Activated CD4-positive, alpha-beta T cell treated with anti-CD3 and anti-CD28 coated beads, Interleukin-2, amount 10 ng/mL, durations not matched to agents 7 days and 5 days (primary cell): ENCODE measurements at regions not wholly inside any gene's neighbourhood (a gene's known extent, or its start where the extent isn't known, plus 50 kb on each side); places are given as distances from the start of the nearest gene placed in this dataset.
"Not testable (repeated sequence)": the region's sequence is repeated elsewhere in the genome, so short reads cannot be mapped to it uniquely, and the experiment has no call there.

Source experiments
- CTCF ChIA-PET: fragments of 350-600 bp; sonication (Branson Sonifier 250); formaldehyde crosslinking; loops from one replicate; lab custom pipeline; 2021; ENCODE audit warnings: antibody characterized with exemption; lab: Charles Lee
- POLR2A ChIA-PET: fragments of 350-600 bp; sonication (Branson Sonifier 250); formaldehyde crosslinking; loops from one replicate; lab custom pipeline; 2021; ENCODE audit warnings: antibody characterized with exemption; lab: Charles Lee
- DNase-seq: peaks from one replicate; pipeline ENCODE4 v3.0.0-alpha.2; 2020
- H3K27ac Mint-ChIP-seq: one replicate; pipeline ENCODE4 v1.8.0; 2021; ENCODE audit warnings: mild to moderate bottlenecking, moderate library complexity, mixed read lengths
- H3K27me3 Mint-ChIP-seq: one replicate; pipeline ENCODE4 v1.8.0; 2021; ENCODE audit warnings: mixed read lengths
- H3K36me3 Mint-ChIP-seq: one replicate; pipeline ENCODE4 v1.8.0; 2021; ENCODE audit warnings: low read depth, mixed read lengths
- H3K4me1 Mint-ChIP-seq: one replicate; pipeline ENCODE4 v1.8.0; 2021; ENCODE audit warnings: mixed read lengths
- H3K4me3 Mint-ChIP-seq: one replicate; pipeline ENCODE4 v1.8.0; 2021; ENCODE audit warnings: mild to moderate bottlenecking, moderate library complexity, mixed read lengths
- H3K9me3 Mint-ChIP-seq: one replicate; pipeline ENCODE4 v1.8.0; 2021; ENCODE audit warnings: mixed read lengths

- CTCF ChIA-PET, result interaction anchor here (1.2 kb wide), 1 partner anchor 14 kb away, joined by 4 read pairs; no protein-coding TSS in a partner anchor
- H3K27me3 Mint-ChIP-seq, result no peaks in the 10 kb centered on the region
Measured at GRCh38 chr1:101185421-101185820, 51.4 kb upstream of the S1PR1 start.

DNA sequence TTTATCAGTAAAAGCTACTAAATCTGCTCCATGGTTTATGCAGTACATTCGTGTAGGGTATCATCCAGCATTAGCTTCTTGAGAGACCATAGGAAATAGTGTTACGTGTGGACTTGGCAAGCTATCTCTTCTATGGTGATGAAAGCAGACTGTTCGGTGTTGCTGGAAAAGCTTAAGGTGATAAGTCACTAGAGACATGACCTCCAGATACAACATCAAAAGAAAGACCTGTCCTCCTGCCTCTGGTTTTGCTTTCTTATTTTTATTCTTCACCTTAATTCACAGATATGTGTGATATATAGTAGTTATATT is 53.5 kb upstream of the S1PR1 start:
- ChIA-PET POLR2A (interaction anchor here (0.5 kb wide), 1 partner anchor 52 kb away, joined by 4 read pairs; no protein-coding TSS in a partner anchor), CTCF (interaction anchor here (0.8 to 2.5 kb wide), 4 partner anchors 11 to 57 kb away, joined by 3 to 16 read pairs (median 6); no protein-coding TSS in a partner anchor)
- H3K36me3 Mint-ChIP-seq, result peaks cover 17% of the 10 kb centered on the region
- no peak for DNase-seq
- H3K4me1 Mint-ChIP-seq, result peaks cover 82% of the 10 kb centered on the region
- no peak overlapping the region for H3K4me3 Mint-ChIP-seq
- H3K27ac Mint-ChIP-seq, result no peak overlapping the region
- H3K9me3 Mint-ChIP-seq, result peaks cover 16% of the 10 kb centered on the region
- no peaks in the 10 kb centered on the region for H3K27me3 Mint-ChIP-seq

More at GRCh38 chr1:101185421-101185820, 51.4 kb upstream of the S1PR1 start:
- H3K4me1 Mint-ChIP-seq, result peaks cover 66% of the 10 kb centered on the region
- no peak for DNase-seq
- POLR2A ChIA-PET, result no interaction called here
- H3K4me3 Mint-ChIP-seq, result no peak overlapping the region
- peaks cover 20% of the 10 kb centered on the region for H3K36me3 Mint-ChIP-seq
- no peak overlapping the region for H3K27ac Mint-ChIP-seq
- H3K9me3 Mint-ChIP-seq, result peaks cover 16% of the 10 kb centered on the region

GRCh38 chr1:101182627-101183387 is 54.0 kb upstream of the S1PR1 start:
- ChIA-PET POLR2A (interaction anchor here (0.5 kb wide), 1 partner anchor 52 kb away, joined by 4 read pairs; no protein-coding TSS in a partner anchor), CTCF (interaction anchor here (0.6 to 2.5 kb wide), 5 partner anchors 11 to 58 kb away, joined by 3 to 16 read pairs (median 4); no protein-coding TSS in a partner anchor)
- DNase-seq, result no peak
- H3K4me1 Mint-ChIP-seq, result peaks cover 81% of the 10 kb centered on the region
- no peak overlapping the region for H3K27ac Mint-ChIP-seq
- H3K27me3 Mint-ChIP-seq, result no peaks in the 10 kb centered on the region
- peaks cover 16% of the 10 kb centered on the region for H3K9me3 Mint-ChIP-seq
- H3K4me3 Mint-ChIP-seq, result no peak overlapping the region
- peaks cover 17% of the 10 kb centered on the region for H3K36me3 Mint-ChIP-seq

- Mint-ChIP-seq H3K27ac (peak overlapping the region; percentile 66), H3K36me3 (peaks cover 15% of the 10 kb centered on the region), H3K9me3 (peaks cover 14% of the 10 kb centered on the region), H3K27me3 (no peaks in the 10 kb centered on the region), H3K4me1 (peaks cover 83% of the 10 kb centered on the region), H3K4me3 (no peak overlapping the region)
- DNase-seq, result no peak
- ChIA-PET POLR2A (interaction anchor here (0.6 to 1.1 kb wide), 2 partner anchors 53 to 55 kb away, joined by 4 to 5 read pairs; partner anchors contain the start of gene S1PR1), CTCF (interaction anchor here (0.6 to 1.2 kb wide), 3 partner anchors 9 to 57 kb away, joined by 3 to 6 read pairs (median 3); no protein-coding TSS in a partner anchor)
Measured at GRCh38 chr1:101181930-101182329, 54.9 kb upstream of the S1PR1 start.

- ChIA-PET POLR2A (interaction anchor here (1.7 kb wide), 1 partner anchor 57 kb away, joined by 20 read pairs; the partner anchor contains the start of gene S1PR1), CTCF (interaction anchor here (0.5 to 2.9 kb wide), 8 partner anchors 9 to 782 kb away, joined by 3 to 9 read pairs (median 3); no protein-coding TSS in a partner anchor)
- Mint-ChIP-seq H3K9me3 (peaks cover 13% of the 10 kb centered on the region), H3K27ac (peak overlapping the region; percentile 98), H3K4me3 (peak overlapping the region; percentile 86), H3K27me3 (no peaks in the 10 kb centered on the region), H3K36me3 (peaks cover 9% of the 10 kb centered on the region), H3K4me1 (peaks cover 80% of the 10 kb centered on the region)
- peak; percentile 61 for DNase-seq
Measured at GRCh38 chr1:101178688-101179491, 57.9 kb upstream of the S1PR1 start.

- CTCF ChIA-PET, result interaction anchor here (0.5 to 2.9 kb wide), 9 partner anchors 9 to 111 kb away, joined by 3 to 9 read pairs (median 3); no protein-coding TSS in a partner anchor
- DNase-seq, result no peak
Measured at GRCh38 chr1:101178341-101178687, 58.5 kb upstream of the S1PR1 start.

GRCh38 chr1:101175886-101176285 is 60.9 kb upstream of the S1PR1 start:
- no peak for DNase-seq
- Mint-ChIP-seq H3K4me1 (peaks cover 62% of the 10 kb centered on the region), H3K9me3 (peaks cover 8% of the 10 kb centered on the region), H3K27me3 (no peaks in the 10 kb centered on the region), H3K4me3 (no peak overlapping the region), H3K27ac (peak overlapping the region; percentile 32), H3K36me3 (peaks cover 13% of the 10 kb centered on the region)
- POLR2A ChIA-PET, result no interaction called here
- CTCF ChIA-PET, result interaction anchor here (1.9 kb wide), 1 partner anchor 10 kb away, joined by 7 read pairs; no protein-coding TSS in a partner anchor

More at GRCh38 chr1:101178341-101178687, 58.5 kb upstream of the S1PR1 start:
- H3K36me3 Mint-ChIP-seq, result peaks cover 15% of the 10 kb centered on the region
- H3K9me3 Mint-ChIP-seq, result peaks cover 18% of the 10 kb centered on the region
- POLR2A ChIA-PET, result interaction anchor here (1.7 kb wide), 1 partner anchor 58 kb away, joined by 20 read pairs; the partner anchor contains the start of gene S1PR1
- H3K4me1 Mint-ChIP-seq, result peaks cover 80% of the 10 kb centered on the region
- H3K4me3 Mint-ChIP-seq, result peak overlapping the region; percentile 86
- no peaks in the 10 kb centered on the region for H3K27me3 Mint-ChIP-seq
- H3K27ac Mint-ChIP-seq, result peak overlapping the region; percentile 98

- H3K9me3 Mint-ChIP-seq, result peaks cover 8% of the 10 kb centered on the region
- H3K27me3 Mint-ChIP-seq, result no peaks in the 10 kb centered on the region
- DNase-seq, result no peak
- peaks cover 13% of the 10 kb centered on the region for H3K36me3 Mint-ChIP-seq
- peaks cover 57% of the 10 kb centered on the region for H3K4me1 Mint-ChIP-seq
- ChIA-PET POLR2A (no interaction called here), CTCF (interaction anchor here (0.8 to 1.9 kb wide), 5 partner anchors 10 to 113 kb away, joined by 3 to 7 read pairs (median 3); no protein-coding TSS in a partner anchor)
- peak overlapping the region; percentile 32 for H3K27ac Mint-ChIP-seq
- H3K4me3 Mint-ChIP-seq, result no peak overlapping the region
Measured at GRCh38 chr1:101175466-101175865, 61.4 kb upstream of the S1PR1 start.

DNA sequence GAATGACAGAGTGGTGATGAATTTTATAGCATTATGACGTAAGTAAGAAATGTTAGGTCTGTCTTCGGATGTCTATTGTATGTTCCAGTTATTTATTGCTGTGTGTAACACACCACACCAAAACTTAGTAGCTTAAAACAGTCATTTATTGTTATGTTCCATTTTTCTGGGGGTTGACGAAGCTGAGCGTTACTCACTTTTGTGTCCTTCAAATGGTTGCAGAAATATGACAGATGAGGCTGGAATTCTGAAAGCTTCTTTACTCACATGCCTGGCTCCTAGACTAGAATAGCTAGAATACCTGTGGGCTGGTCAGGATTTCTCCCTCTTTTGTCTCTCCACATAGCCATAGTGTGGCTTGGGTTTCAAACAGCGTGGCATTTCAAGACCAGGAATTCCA is 62.1 kb upstream of the S1PR1 start:
- no peak overlapping the region for H3K27ac Mint-ChIP-seq
- H3K4me1 Mint-ChIP-seq, result peaks cover 51% of the 10 kb centered on the region
- H3K9me3 Mint-ChIP-seq, result peaks cover 8% of the 10 kb centered on the region
- DNase-seq, result no peak
- H3K4me3 Mint-ChIP-seq, result no peak overlapping the region
- no peaks in the 10 kb centered on the region for H3K27me3 Mint-ChIP-seq
- peaks cover 9% of the 10 kb centered on the region for H3K36me3 Mint-ChIP-seq
- CTCF ChIA-PET, result interaction anchor here (0.7 to 1.9 kb wide), 7 partner anchors 9 to 114 kb away, joined by 3 to 7 read pairs (median 3); no protein-coding TSS in a partner anchor
- POLR2A ChIA-PET, result no interaction called here

DNA sequence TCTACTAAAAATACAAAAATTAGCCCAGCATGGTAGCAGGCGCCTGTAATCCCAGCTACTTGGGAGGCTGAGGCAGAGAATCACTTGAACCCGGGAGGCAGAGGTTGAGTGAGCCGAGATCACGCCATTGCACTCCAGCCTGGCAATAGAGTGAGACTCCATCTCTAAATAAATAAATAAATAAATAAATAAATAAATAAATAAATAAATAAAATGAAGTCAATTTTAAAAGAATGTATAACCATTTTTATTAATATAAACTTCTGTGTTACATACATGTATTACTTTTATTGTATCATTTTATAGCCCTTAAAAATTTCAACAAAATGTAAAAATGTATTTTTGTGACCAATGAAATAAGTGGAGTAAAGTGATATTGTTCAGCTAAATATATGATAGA is 62.5 kb upstream of the S1PR1 start:
- H3K36me3 Mint-ChIP-seq, H3K27me3 Mint-ChIP-seq, H3K9me3 Mint-ChIP-seq, POLR2A ChIA-PET, H3K27ac Mint-ChIP-seq, H3K4me3 Mint-ChIP-seq, DNase-seq: not testable (repeated sequence)
- H3K4me1 Mint-ChIP-seq, result peaks cover 47% of the 10 kb centered on the region
- CTCF ChIA-PET, result interaction anchor here (0.7 to 1.9 kb wide), 6 partner anchors 9 to 114 kb away, joined by 3 to 7 read pairs (median 3); no protein-coding TSS in a partner anchor

GRCh38 chr1:101170506-101171050 is 66.2 kb upstream of the S1PR1 start:
- Mint-ChIP-seq H3K36me3 (peaks cover 15% of the 10 kb centered on the region), H3K27ac (no peak overlapping the region), H3K9me3 (peaks cover 12% of the 10 kb centered on the region), H3K27me3 (no peaks in the 10 kb centered on the region), H3K4me3 (no peak overlapping the region), H3K4me1 (peaks cover 37% of the 10 kb centered on the region)
- no peak for DNase-seq
- ChIA-PET CTCF (interaction anchor here (0.7 to 1.9 kb wide), 3 partner anchors 28 to 68 kb away, joined by 3 to 5 read pairs (median 3); no protein-coding TSS in a partner anchor), POLR2A (no interaction called here)

DNA sequence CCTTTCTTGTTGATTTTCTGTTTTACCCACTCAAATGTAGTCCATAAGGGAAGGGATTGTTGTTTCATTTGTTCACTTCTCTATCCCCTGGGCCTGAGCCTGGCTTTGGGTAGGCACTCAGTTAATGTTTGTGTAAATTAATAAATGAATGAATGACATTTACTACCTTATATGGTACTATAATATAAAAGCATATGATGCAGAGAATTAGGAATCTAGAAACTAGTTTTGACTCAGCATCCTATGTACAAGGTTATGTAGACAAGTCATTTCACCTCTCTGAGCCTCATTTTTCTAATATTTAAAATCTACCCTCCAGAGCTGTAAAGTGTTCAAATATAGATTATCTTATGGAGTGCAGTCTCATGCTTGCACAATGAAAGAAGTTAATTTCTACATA is 68.9 kb upstream of the S1PR1 start:
- ChIA-PET POLR2A (interaction anchor here (0.7 kb wide), 1 partner anchor 68 kb away, joined by 5 read pairs; no protein-coding TSS in a partner anchor), CTCF (interaction anchor here (1.1 kb wide), 1 partner anchor 10 kb away, joined by 3 read pairs; no protein-coding TSS in a partner anchor)
- Mint-ChIP-seq H3K9me3 (peaks cover 3% of the 10 kb centered on the region), H3K27ac (no peak overlapping the region), H3K4me1 (peaks cover 20% of the 10 kb centered on the region), H3K27me3 (no peaks in the 10 kb centered on the region), H3K36me3 (peaks cover 7% of the 10 kb centered on the region), H3K4me3 (no peak overlapping the region)
- DNase-seq, result no peak
